NK-92 (cell line): ENCODE measurements at regions not wholly inside any gene's neighbourhood (a gene's known extent, or its start where the extent isn't known, plus 50 kb on each side); places are given as distances from the start of the nearest gene placed in this dataset.
A peak's percentile ranks its signal among the peaks of the same experiment; 100 is the strongest.
"Not testable (repeated sequence)": the region's sequence is repeated elsewhere in the genome, so short reads cannot be mapped to it uniquely, and the experiment has no call there.

ENCODE experiments used
- DNase-seq: peaks from one replicate; lab custom pipeline; 2025; ENCODE audit not compliant: unreplicated experiment; lab: John Stamatoyannopoulos, UW

GRCh38 chr5:91315701-91316100 lies 67.4 kb downstream of the ARRDC3 start:
- no peak for DNase-seq

- peak; percentile 51 for DNase-seq
Measured at GRCh38 chr5:91313757-91314673, 69.1 kb downstream of the ARRDC3 start.

GRCh38 chr5:91312698-91313097 lies 70.4 kb downstream of the ARRDC3 start:
- no peak for DNase-seq

- DNase-seq, result peak; percentile 10
Measured at GRCh38 chr5:91311697-91312501, 71.2 kb downstream of the ARRDC3 start.

DNA sequence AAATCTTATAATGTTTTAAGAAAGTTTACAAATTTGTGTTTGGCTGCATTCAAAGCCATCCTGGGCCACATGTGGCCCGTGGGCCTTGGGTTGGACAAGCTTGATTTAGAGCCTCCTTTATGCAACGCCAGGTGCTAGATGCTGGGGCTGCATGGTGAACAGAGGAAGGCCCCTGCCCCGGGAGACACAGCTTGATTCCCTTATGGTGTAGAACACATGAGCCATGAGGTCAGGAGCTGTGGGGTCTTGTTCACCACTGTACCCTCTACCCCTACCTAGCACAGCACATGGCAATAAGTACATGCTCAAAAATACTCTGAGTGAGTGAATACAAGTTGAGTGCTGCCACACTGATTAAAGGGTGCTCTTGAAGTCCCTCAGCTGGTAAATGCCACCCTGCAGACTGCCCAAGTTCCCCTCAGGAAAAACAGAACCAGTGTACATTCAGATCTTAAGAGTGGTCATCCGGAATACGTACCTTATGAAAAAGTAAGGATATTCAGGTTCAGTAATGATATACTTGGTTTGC lies 71.9 kb downstream of the ARRDC3 start:
- DNase-seq, result no peak

GRCh38 chr5:91308157-91308556 lies 75.0 kb downstream of the ARRDC3 start:
- not testable (repeated sequence) for DNase-seq

GRCh38 chr5:91307048-91307447 lies 76.1 kb downstream of the ARRDC3 start:
- no peak for DNase-seq

DNA sequence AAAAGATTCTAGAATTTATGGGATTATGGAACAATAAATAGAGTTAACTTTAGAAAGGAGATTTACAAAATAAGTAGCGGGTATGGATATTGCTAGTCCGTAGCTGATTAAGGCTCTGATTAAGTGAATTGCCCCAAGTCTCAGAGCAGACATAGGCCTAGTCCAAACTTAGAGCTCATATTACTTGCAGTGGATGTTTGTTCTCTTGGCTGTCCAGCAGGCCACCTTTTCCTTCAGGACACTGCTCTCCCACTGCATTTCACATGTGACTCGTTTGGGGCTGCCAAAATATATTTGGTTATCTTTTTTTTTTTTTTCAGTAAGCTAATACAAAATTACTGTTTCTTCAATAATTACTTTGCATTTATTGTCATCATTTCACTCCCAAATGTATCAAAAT lies 76.6 kb downstream of the ARRDC3 start:
- DNase-seq, result no peak

- DNase-seq, result no peak
Measured at GRCh38 chr5:91305640-91306039, 77.5 kb downstream of the ARRDC3 start.

- DNase-seq, result not testable (repeated sequence)
Measured at GRCh38 chr5:91304015-91304414, 79.1 kb downstream of the ARRDC3 start.

- DNase-seq, result no peak
Measured at GRCh38 chr5:91302958-91303357, 80.2 kb downstream of the ARRDC3 start.

GRCh38 chr5:91302305-91302704 lies 80.8 kb downstream of the ARRDC3 start:
- DNase-seq, result no peak

DNA sequence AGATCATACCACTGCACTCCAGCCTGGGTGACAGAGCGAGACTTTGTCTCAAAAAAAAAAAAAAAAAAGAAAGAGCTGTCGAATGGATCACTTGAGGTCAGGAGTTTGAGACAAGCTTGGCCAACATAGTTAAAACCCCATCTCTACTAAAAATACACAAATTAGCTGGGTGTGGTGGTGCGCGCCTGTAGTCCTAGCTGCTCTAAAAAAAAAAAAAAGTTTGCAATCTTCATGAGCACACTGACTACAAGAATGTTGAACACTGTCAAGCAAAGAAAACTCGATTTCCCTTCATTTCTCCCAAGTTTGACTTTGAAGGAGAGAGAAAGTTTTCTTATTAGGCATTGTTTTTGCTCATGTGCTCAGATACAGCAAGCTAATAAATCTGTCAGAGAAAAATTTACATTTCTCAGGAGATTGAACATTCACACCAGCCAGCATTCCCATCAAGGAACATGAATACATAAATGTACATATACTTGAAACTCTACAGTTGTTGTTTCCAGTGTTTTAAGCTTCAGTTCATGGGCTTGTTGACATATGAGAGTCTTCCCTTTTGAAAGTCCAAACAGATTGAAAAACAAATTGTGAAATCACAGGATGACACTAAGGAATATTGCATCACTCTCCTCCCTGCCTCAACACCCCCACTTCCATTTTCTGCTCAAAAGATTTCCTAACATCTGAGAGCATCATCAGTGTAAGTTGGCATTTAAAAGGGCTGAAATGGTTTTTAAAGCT lies 81.8 kb downstream of the ARRDC3 start:
- DNase-seq, result no peak

DNA sequence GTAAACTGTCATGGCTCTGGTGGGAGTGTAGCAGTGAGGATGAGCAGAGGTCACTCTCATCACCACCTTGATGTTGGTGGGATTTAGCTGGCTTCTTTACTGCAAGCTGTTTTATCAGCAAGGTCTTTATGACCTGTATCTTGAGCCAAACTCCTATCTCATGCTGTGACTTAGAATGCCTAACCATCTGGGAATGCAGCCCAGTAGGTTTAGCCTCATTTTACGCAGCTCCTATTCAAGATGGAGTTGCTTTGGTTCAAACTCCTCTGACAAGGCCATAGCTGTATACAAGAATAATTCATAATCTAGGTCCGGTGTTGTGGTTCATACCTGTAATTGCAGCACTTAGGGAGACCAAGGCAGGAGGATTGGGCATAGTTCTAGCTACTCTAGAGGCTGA lies 85.1 kb downstream of the ARRDC3 start:
- no peak for DNase-seq

- no peak for DNase-seq
Measured at GRCh38 chr5:91296674-91297143, 86.4 kb downstream of the ARRDC3 start.

GRCh38 chr5:91296102-91296501 lies 87.0 kb downstream of the ARRDC3 start:
- not testable (repeated sequence) for DNase-seq

DNA sequence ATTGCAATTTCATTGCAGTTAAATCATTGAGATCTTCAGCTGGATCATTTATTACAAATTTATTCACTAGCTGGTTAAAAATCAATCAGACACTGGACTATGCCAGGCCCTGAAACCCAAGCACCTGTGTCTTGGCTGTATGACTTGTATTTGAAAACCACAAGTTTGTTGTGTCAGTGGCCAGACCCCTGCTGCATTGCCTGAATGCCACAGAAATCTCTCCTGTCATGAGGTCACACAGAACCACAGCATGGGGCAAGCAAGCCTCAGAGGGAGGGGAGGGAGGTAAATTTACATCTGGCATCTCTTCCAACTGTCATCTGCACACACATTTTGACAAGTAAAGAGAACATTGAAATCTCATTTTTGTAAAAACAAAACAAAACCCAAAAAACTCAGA lies 90.0 kb downstream of the ARRDC3 start:
- DNase-seq, result no peak

GRCh38 chr5:91291628-91292569 lies 91.2 kb downstream of the ARRDC3 start:
- no peak for DNase-seq

- no peak for DNase-seq
Measured at GRCh38 chr5:91288118-91288916, 94.8 kb downstream of the ARRDC3 start.
